ENCODE measurements at regions not wholly inside any gene's neighbourhood (a gene's known extent, or its start where the extent isn't known, plus 50 kb on each side); places are given as distances from the start of the nearest gene placed in this dataset.
"Not testable (repeated sequence)": the region's sequence is repeated elsewhere in the genome, so short reads cannot be mapped to it uniquely, and the experiment has no call there.

DNA sequence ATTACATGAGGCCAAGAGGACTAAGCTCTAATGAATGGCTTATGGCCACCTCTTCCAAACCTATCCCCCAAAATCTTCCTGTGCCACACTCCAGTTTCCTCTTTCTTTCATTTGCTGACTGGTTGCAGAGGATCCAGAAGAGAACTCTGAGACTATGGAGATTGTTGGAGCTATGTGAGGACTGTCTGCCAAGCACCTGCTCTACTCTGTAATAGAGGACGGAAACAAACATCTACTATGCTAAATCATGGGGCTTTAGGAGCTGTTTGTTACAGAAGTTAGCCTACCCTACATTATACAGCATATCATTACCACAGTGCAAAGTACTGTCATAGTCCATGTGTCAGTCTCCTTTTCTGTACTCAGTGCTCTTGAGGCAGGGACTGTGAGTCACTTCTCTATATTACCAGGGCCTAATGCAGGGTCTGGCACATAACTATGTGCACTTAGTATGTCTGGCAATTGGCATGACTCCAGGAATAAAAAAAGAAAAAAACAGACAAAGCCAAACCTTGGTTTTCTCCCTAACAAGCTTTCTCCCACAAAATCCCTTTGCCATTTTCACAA, 95.1 kb downstream of the RPAP3 start:
- DNase-seq = no peak

DNA sequence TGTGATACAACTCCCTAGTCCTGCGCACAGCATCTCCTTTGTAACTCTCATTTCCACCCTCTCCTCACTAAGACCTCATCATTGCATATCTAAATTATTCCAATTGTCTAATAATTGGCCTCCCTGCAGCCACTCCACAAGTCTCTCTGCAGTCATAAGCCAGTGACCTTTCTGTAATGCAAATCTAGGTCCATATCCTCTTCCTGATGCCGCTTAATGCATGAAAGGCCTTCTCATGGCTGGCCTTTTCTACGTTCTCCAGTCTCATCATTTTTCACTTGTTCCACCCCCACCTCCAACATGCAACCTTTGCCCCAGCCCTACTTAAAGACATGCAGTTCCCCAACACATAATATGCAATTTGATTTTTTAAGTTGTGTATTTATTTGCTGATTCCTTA, 96.0 kb downstream of the RPAP3 start:
- DNase-seq = no peak

DNA sequence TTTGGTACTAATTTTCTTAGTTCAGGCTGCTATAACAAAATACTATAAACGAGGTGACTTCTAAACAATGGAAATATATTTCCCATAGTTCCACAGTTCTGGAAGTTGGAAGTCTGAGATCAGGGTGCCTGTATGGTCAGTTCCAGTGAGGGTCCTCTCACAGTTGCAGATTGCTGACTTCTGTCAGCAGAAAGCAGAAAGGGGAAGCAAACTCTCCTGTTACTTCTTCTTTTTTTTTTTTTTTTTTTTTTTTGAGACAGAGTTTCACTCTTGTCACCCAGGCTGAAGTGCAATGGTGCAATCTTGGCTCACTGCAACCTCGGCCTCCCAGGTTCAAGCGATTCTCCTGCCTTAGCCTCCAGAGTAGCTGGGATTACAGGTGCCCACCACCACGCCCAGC, 97.2 kb downstream of the RPAP3 start:
- not testable (repeated sequence) for DNase-seq

DNA sequence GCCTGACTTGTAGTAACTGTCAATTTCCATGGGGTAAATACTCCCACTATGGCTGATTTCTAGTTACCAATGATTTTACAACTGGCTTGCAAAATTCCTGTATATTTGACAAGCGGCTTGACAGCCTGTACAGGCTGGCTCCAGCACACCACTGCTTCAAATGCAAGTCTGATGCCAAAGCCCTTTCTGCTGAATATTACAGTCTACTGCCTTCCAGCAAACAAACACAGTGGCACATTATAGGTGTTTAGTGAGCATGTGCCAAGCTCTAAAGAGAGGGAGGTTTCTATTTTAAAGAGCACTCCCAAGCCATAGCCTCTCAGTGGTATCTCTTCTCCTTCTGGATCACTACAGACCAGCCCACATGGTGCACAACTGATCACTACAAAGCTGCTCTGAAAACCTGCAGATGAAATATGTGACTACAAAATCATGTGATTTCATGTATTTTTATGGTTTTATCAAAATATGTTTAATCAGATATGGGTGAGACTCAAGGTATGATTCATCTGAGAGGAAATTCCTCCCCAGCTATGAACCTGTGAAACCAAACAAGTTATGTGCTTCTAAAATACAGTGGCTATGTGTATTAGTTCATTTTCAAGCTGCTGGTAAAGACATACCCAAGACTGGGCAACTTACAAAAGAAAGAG, 101.5 kb downstream of the RPAP3 start:
- no peak for DNase-seq

DNA sequence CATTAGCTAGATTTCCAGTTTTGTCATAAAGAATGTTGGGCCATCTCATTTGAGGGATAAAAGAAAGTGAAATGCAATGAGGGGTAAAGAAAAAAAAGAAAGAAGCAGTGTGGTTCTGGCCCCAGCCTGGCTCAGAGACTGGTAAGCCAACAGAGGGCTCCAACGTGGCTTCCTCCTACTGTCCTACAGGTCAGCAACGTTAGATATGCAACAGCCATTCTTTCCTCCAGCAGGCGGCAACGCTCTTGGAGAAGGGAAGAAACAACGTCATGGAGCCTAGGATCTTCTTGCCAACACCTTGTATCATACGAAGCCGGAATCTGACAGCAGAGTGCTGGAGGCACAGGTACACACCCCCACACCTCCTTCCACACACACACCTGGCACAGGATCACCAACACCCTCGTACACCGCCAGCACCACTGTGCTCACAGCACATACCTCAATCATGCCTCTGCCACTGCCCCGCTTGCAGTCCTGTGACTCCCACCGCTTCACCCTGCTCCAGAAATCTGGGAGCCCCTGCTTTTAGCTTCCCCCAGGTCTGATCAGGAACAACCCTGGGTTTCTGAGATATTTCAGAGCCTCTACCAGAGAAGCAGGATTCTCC, 102.8 kb downstream of the RPAP3 start:
- no peak for DNase-seq

DNA sequence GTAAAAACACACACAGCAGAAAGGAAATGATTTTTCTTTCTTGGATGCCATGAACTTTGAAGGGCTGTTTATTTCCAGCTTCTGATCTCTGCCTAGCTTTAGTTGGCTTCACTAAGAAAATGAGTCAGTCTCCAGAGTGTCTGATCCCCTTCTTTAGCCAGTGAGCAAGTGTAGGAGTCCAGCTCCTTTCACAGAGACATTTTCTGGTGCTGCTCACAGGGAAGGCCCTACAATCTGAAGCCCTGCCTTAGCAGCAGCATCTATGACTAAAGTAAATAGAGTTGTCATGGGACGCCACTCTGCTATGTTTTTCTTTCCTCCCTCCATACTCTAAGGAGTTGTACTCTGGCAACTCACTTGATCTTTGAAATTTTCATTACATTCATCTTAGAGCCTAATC, 103.5 kb downstream of the RPAP3 start:
- DNase-seq = no peak

DNA sequence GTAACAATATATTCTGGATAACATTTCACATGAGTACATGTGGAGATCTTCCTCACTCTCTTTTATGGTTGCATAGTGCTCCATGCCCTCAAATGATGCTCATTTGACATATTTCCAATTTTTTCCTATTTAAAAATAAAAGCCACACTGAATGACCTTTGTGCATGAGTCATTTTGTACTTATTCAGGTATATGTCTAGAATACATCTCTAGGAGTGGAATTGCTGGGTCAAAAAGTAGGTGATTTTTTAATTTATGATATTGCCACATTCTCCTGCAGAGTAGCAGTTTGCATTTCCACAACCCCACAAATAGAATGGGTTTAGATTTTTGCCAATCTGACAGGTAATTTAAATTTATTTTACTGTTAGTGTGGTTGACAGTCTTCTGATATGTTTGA, 104.8 kb downstream of the RPAP3 start:
- DNase-seq = no peak

DNA sequence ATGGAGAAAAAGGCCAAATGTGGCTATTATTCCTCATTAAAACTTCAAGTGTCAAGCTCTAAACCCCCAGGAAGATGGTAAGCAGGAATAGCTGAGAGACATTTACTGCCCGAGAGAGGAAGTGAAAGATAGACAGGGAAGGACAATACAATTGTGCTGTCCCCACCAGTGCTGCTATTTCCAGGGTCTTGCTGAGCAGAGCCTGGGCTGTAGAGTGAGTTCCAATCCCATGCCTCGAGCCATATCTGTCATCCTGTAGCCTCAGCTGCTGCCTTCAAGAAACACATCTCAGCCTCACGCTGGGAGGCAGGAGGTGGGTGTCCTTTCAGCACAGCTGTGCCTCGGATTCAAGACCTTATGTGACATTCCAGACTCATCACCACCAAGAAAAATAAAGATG, 114.0 kb downstream of the RPAP3 start:
- DNase-seq = no peak

DNA sequence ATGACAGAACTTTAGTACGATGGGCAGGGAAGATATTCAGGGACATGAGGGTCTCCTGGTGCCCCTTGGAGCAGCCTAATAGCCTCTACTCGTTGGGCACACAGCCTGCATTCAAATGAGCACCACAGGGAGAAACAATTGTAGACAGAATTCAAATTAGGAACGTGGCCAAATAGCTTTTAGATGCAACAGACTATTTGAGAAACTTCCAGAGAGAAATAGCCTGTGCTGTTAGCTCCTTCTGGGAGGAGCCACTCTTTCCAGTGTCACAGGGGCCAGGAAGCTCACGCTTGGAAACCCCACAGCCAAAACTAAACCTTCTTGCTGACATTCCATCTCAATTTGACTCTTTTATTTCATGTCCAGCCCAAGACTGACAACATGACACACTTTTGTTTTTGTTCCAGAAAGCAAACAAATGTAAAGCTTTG, 114.5 kb downstream of the RPAP3 start:
- no peak for DNase-seq

DNA sequence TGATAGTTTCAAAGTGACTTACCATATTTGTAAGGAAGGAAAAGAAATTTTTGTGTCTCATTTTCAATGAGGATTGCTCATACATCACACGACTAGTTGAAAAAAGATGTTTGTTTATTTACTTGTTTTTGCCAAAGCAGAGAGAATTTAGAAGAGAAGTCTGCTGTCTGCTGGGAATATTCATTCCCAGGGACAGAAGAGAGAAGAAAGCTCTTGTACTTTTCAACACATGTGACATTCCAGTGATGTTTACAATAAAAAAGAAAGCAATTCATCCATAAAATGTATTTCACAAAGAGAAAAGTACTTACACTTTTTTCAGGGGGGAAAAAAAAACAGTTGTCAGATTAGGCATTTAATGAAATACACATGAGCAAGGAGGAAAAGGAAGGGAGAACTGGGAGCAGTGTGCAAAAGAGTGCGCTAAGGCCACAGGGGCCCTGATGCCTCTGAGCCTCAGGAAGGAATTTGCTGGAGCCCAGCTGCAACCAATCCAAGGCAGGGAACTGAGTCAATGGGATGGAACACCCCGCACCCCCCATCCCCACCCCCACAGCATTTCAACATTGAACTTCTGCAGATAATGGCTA, 115.0 kb downstream of the RPAP3 start:
- no peak for DNase-seq

DNA sequence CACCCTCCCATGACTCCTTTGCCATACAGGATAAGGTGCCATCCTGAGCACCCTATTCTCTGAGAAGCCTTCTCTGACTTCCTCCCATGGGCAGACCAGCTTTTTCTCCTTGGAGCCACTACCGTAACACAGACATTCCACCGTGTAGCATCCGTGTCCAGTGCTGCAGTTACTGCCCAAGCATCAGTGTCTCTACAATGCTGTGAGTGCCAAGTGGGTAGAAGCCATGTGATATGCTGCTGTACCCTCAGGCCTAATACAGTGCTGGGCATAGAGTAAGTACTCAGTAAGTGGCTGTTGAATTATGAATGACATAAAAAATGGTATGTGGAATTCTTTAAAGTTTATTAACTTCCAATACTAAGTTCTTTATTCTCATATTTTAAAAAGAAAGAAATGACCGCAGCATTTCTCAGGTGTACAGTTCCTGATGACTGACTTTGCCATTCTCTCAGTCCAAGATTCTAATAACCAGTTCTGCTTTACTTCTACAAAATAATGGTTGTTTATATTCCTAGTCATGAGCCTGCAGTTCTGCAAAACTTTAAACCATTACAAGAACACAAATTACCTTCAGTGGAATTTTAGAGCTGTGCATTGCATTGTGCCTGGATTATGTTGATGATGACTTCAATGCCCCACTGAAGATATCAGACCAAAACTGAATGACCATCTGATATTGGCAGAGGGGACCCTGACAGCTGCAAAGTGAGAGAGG, 118.7 kb downstream of the RPAP3 start:
- DNase-seq = no peak

DNA sequence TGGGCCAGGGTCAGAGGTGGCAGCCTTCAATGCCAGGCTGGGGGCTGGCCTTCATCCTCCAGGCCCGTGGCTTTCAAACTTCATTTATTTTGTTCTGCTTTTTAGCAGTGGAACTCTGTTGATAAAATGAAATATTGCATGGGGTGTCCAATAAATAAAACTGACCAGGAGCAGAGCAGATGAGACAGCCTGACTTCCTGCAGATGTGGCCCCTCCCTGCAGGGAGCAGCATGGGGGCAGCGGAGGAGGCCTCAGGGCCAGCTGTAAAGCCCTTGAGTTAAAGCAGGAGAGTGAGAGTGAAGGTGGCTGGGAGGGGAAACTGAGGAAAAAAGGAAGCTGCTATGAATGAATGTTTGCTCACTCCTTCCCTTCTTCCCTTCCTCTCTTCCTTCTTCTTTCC, 120.3 kb downstream of the RPAP3 start:
- no peak for DNase-seq

DNA sequence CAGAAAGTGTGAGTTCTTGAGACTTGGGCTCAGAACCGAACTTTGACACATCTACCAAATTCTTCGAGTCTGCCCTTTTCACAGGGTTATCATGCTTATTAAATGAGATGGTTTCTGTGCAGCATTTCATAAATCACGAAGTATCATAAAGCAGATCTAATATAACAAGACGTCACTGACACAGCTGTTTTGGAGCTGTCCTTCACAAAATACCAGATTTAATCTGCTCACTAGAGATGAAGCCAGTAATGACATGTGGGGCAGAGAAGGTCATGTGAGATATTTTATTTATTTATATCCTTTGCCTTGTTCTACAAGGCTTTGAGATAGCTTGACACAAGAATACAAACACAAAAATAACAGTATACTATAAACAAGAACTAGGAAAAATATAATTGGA, 127.0 kb downstream of the RPAP3 start:
- no peak for DNase-seq

DNA sequence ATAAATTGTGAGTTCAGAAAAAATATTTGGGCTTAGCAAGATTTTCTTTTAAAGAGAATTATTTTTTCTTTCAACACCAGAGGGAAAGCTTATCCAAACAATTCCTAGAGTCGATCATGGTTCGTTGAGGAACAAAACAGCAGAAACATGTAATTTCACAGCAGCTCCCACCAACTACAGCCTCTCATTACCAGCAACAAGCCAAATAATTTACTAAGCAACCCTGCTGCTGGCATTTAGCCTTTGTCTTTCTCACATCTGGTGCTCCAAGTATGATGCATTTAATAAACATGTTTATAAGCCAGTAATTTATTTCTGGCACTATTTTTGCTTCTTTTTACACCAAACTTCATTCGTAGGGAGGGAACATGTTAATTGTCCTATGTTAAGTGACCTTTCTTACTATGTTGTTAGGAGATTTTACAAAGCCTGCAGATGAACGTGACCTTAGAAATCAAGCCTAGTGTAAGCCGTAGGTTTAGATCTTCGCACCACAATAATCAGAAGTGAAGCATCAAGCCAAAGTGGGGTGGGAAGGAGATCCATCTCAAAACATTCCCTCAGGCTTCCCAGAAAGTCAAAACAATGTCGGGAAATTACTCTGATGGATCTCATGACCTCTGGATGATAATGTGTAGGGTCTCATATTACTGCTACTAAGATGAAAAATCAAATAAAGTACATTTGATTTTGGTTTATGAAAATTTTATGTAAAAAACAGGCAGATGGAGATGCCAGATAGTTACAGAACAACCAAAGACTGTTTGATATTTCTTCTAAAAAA, 128.4 kb downstream of the RPAP3 start:
- no peak for DNase-seq

DNA sequence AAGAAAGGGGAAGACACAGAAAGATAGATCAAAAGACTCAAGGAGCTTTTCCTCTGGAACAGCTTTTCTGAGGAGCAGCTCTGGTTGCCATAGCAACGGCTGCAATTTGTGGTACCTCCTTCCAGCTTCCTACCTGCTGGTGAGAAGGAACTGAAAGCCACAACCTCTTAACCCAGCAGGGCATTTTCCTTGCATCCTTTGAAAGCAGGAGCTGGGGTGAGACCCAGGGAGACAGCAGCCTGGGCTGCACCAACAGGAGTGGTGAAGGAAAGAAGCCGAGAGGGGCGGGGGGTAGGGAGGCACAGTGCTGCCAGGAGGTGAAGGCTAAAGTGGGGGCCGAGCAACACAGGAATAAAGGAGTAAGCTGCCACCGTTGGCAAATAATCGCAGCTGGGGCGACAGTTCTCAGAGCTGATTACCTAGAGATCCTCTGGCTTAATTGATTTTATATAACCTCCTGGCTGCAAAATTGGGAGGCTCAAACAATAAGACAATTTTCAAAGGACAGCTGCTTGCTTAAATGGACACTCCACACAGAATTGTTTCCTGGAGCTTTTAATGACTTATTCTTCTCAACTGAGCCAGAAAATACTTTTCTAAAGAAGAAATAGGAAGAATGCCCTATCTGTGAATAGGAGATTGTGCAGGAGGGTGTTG, 129.4 kb downstream of the RPAP3 start:
- DNase-seq = no peak

DNA sequence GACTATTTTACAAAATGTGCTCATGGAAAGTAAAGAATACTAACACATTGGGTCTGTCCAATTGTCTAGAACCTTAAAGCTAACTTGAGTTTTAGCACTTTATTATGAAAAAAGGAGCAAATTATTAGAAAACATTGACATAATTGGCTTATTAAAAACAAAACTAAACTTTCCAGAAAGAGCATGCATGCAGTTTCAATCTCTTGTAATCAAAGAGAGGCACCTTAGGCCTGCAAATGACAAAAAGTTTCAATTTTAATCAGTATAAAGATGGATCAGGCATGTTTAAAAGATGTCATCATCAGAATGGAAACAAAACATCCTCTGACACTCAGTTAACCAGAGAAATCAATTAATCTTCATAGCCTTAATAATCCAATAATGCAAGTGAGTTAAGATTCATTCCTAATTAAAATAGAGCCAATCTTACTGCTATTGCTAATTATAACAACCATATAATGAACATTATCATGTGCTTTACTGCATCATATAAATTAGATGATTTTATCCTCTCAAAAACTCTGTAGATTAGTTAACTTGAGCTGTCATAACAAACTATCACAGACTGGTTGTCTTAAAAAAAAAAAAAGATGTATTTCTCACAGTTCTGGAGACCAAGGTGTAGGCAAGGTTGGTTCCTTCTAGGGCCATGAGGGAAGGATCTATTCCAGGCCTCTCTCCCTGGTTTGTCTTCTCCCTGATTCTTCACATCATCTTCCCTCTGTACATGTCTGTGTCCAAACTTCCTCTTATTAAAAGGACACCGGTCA, 131.4 kb downstream of the RPAP3 start:
- no peak for DNase-seq

DNA sequence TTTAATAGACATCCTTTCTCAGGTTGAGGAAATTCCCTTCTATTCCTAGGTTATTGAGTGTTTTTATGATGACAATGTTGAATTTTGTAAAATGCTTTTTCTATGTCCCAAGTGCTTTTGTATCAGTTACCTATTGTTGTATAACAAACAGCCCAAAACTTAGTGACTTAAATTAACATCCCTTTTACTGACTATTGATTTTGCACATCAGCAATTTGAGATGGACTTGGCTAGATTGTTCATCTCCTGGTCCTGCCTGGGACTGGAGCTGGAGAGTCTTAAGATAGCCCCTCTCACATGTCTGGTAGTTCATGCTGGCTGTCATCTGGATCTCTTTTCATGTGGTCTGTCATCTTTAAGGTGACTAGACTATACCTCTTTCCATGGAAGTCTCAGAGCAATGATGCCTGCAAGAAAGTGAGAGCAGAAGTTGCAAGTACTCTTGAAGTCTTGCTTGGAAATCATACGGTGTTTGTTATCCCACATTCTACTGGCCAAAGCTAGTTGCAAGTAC, 132.6 kb downstream of the RPAP3 start:
- no peak for DNase-seq

DNA sequence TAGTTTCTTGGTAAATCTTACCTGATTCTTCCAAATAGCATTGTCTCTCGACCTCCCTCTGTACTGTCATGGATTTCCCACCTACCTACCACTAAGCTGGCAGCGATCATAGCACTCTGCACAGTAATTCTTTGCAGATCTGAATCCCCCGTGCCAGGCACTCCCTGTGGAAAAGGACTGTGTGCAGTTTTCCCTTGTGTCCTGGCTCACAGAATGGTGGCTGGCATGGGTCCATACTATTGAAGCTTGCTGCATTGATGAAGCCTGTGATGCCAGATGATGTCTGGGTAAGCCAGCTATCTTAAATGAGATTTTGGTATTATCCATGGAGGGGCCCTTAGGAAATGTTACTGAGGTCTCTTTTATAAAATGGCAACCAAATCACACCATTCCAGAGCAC, 135.7 kb downstream of the RPAP3 start:
- no peak for DNase-seq

DNA sequence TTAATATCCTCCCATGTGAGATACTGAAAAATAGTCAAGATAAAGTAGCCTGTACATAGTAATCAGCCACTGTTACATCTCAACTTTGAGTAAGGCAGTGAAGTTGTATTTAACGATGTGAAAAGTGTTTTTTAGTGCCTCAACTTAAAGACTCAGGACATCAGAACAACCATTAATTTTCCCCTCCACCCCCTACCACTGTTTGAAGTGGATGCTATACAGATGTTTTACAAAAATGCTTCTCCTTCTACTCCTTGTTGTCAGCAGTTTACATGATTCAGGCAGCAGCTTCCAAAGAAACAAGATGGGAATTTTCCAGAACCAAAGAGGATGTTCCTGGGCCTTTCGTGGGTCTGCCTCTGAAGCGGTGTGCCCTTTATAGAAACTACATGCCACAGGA, 143.6 kb downstream of the RPAP3 start:
- no peak for DNase-seq

DNA sequence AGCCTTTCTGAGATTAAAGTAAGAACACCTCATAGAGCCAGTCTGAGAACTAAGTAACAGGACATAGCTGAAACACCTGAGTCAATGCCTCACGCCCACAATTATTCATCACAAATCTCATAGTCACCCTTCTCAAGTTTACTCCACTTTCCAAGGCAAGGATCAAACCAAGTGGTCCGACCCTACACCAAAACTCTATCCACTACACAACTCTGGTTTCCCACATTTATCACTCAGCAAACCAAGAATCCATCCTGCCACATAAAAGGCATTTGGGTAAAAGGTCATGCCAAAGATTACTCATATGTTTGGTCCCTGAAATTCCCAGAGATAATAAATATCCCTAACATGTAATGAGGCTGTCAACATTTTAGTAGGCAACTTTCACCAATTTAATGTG, 144.1 kb downstream of the RPAP3 start:
- no peak for DNase-seq

DNA sequence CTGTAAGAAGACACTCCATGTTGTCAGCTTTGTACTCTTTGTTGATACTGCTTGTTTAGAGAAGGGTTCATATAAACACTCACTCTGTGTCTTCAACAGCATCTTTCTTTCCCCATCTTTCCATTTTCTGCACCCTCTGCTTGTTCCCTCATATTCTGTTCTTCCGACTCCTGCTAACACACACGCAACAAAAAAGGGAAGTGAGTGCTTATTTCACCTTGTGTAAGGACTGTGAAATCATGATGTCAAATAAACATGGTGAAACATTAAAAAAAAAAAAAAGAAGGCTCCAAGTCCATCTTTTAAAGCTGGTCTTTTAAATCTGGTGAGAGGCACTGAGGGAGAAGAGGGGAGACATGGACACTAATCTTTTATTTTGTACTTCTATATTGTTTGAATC, 145.4 kb downstream of the RPAP3 start:
- DNase-seq = no peak

Data from central memory CD4-positive, alpha-beta T cell (primary cell).